ENCODE measurements at regions not wholly inside any gene's neighbourhood (a gene's known extent, or its start where the extent isn't known, plus 50 kb on each side); places are given as distances from the start of the nearest gene placed in this dataset.
"Not testable (repeated sequence)": the region's sequence is repeated elsewhere in the genome, so short reads cannot be mapped to it uniquely, and the experiment has no call there.

GRCh38 chr12:91249054-91249453 lies 66.4 kb upstream of the DCN start:
- DNase-seq (no peak), ATAC-seq (replicated peaks) (no peak)
- H3K36me3 Mint-ChIP-seq: no peaks in the 10 kb centered on the region
- peaks cover 0 to 6% of the 10 kb centered on the region in 2 donors for H3K9me3 Mint-ChIP-seq
- no peaks in the 10 kb centered on the region for H3K4me1 Mint-ChIP-seq
- H3K27me3 Mint-ChIP-seq: no peaks in the 10 kb centered on the region
- no peak overlapping the region for H3K4me3 Mint-ChIP-seq
- no peak overlapping the region for H3K27ac Mint-ChIP-seq

DNA sequence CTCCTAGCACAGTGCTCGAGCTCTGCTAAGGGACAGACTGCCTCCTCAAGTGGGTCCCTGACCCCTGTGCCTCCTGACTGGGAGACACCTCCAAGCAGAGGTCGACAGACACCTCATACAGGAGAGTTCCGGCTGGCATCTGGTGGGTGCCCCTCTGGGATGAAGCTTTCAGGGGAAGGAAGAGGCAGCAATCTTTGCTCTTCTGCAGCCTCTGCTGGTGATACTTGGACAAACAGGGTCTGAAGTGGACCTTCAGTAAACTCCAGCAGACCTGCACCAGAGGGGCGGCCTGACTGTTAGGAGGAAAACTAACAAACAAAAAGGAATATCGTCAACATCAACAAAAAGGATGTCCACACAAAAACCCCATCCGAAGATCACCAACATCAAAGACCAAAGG lies 60.6 kb upstream of the DCN start:
- not testable (repeated sequence) for H3K4me1 Mint-ChIP-seq; H3K4me3 Mint-ChIP-seq; H3K9me3 Mint-ChIP-seq; H3K27ac Mint-ChIP-seq; DNase-seq; H3K27me3 Mint-ChIP-seq; H3K36me3 Mint-ChIP-seq; ATAC-seq (replicated peaks)

- H3K9me3 Mint-ChIP-seq: peaks cover 7 to 9% of the 10 kb centered on the region in 2 donors
- H3K4me3 Mint-ChIP-seq: no peak overlapping the region
- ATAC-seq (replicated peaks): no peak
- no peak for DNase-seq
- no peaks in the 10 kb centered on the region for H3K36me3 Mint-ChIP-seq
- H3K27me3 Mint-ChIP-seq: no peaks in the 10 kb centered on the region
- no peaks in the 10 kb centered on the region for H3K4me1 Mint-ChIP-seq
- no peak overlapping the region for H3K27ac Mint-ChIP-seq
Observed at GRCh38 chr12:91241756-91242155, 59.1 kb upstream of the DCN start.

- H3K27me3 Mint-ChIP-seq: no peaks in the 10 kb centered on the region
- H3K9me3 Mint-ChIP-seq: peaks cover 7 to 9% of the 10 kb centered on the region in 2 donors
- H3K27ac Mint-ChIP-seq: no peak overlapping the region
- ATAC-seq (replicated peaks): no peak
- H3K4me3 Mint-ChIP-seq: no peak overlapping the region
- DNase-seq: no peak
- H3K36me3 Mint-ChIP-seq: no peaks in the 10 kb centered on the region
- H3K4me1 Mint-ChIP-seq: no peaks in the 10 kb centered on the region
Observed at GRCh38 chr12:91240386-91241095, 57.9 kb upstream of the DCN start.

GRCh38 chr12:91239481-91239880 lies 56.9 kb upstream of the DCN start:
- no peak overlapping the region for H3K4me3 Mint-ChIP-seq
- peaks cover 7% of the 10 kb centered on the region in 2 donors for H3K9me3 Mint-ChIP-seq
- no peak for ATAC-seq (replicated peaks)
- H3K4me1 Mint-ChIP-seq: no peaks in the 10 kb centered on the region
- H3K36me3 Mint-ChIP-seq: no peaks in the 10 kb centered on the region
- no peaks in the 10 kb centered on the region for H3K27me3 Mint-ChIP-seq
- no peak for DNase-seq
- H3K27ac Mint-ChIP-seq: no peak overlapping the region
